GM12873 (cell line): ENCODE measurements at regions not wholly inside any gene's neighbourhood (a gene's known extent, or its start where the extent isn't known, plus 50 kb on each side); places are given as distances from the start of the nearest gene placed in this dataset.

Experiments
- CTCF ChIP-seq: IDR thresholded peaks from 2 replicates; pipeline ENCODE4 v1.5.1; 2012; ENCODE audit warnings: low read depth, mild to moderate bottlenecking, moderate library complexity, low read length, control low read depth; ENCODE audit not compliant: insufficient read depth; ENCODE audit errors: missing control alignments

- no peak for TF ChIP-seq CTCF
Measured at GRCh38 chr3:66140106-66140505, 80.7 kb upstream of the SLC25A26 start.

- TF ChIP-seq CTCF, result no peak
Measured at GRCh38 chr3:66139415-66139814, 81.4 kb upstream of the SLC25A26 start.

GRCh38 chr3:66138336-66139313 lies 82.2 kb upstream of the SLC25A26 start:
- peak; percentile 83 for TF ChIP-seq CTCF

- TF ChIP-seq CTCF, result no peak
Measured at GRCh38 chr3:66136597-66136996, 84.2 kb upstream of the SLC25A26 start.

DNA sequence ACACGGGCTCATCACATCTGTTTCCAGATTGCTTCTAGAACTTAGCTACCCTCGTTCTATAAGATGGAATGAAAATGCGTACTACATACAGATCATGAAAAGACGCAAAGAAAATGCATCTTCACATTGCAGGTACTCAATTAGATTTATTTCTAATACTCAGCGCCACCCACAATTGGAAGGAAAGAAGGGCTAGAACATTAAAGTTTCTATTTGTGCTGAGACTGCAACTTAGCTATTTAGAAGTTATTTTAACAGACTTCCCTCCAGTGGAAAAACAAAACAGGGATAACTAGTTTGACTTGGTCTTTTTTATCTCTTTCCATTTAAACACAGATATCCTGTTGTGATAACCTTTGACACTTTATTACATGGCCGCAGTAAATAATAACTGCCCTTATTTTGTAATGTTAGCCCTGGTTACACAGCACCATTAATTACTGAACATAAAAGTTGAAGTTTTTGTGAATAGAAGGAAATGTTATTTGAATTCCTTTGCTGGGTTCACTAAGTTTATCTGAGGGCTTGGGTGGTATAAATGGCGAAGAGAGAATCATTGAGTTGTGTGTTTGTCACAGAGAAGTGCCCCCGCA lies 86.9 kb upstream of the SLC25A26 start:
- no peak for TF ChIP-seq CTCF

GRCh38 chr3:66133050-66133757 lies 87.6 kb upstream of the SLC25A26 start:
- TF ChIP-seq CTCF, result no peak

DNA sequence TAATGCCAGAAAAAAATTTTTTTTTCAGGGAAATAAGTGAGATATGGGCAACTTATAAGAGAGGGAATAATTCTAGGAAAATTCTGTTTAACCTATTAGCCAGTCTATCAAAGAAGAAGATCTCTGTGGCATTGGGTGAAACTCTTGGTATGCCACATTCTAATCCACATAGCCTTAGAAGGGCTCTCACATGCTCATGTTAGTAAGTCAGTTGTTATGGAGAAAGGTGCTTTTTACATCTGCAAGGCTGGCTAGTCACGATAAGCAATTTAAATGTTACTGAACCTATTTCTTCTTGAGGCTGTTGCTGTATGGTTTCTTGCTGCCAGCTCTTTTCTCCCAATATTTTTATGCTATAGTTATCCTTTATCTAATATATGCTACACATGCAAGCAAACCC lies 89.9 kb upstream of the MAGI1 start:
- no peak for TF ChIP-seq CTCF
